ENCODE measurements at regions not wholly inside any gene's neighbourhood (a gene's known extent, or its start where the extent isn't known, plus 50 kb on each side); places are given as distances from the start of the nearest gene placed in this dataset.

DNA sequence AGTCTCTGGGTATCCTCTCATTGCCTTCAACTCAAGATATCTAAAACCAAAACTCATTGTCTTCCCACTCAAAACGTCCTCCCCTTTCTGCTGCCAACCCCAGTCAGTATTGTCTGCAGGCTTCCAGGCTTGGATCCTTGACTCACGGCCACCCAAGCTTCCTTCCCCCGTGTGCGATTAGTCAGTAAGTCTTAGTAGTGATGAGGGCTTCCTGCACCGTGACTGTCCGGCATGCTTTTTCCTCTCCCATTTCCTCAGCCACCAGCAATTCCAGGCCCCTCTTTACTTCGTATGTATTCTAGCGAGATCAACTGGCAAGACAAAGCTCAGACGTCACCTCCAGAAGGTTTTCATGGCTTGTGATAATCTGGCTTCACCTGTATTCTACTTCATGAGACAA, 88.6 kb upstream of the DUSP22 start:
- Mint-ChIP-seq H3K4me3 (ENCODE audit: low read depth) (no peak overlapping the region), H3K4me1 (ENCODE audit: low read depth) (peaks cover 9% of the 10 kb centered on the region), H3K27me3 (ENCODE audit: low read depth) (peaks cover 8% of the 10 kb centered on the region), H3K36me3 (ENCODE audit: low read depth) (no peaks in the 10 kb centered on the region), H3K9me3 (no peaks in the 10 kb centered on the region), H3K27ac (no peak overlapping the region)
- intact Hi-C loops (cut with micrococcal nuclease), result no loop called here
- no peak for DNase-seq (ENCODE audit: low spot score)

DNA sequence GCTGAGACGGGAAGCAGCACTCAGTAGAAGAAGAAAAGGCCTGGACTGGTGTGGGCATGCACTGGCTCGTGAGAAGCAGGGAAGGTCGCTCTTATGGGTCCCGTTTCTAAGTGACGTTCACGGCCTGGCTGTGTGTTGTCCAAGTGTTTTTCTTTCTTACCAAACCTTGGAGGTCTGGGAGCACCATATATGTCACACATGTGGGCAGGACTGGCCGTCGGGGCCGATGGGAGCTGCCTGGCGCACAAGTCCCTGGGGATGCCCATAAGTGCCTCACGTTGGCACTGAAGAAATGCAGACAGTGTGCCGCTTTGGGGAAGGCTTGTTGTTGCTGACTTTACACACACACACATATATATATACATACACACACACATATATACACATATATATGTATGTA, 86.0 kb upstream of the DUSP22 start:
- Mint-ChIP-seq H3K9me3 (no peaks in the 10 kb centered on the region), H3K36me3 (ENCODE audit: low read depth) (no peaks in the 10 kb centered on the region), H3K4me1 (ENCODE audit: low read depth) (peaks cover 31% of the 10 kb centered on the region), H3K4me3 (ENCODE audit: low read depth) (no peak overlapping the region), H3K27me3 (ENCODE audit: low read depth) (peaks cover 8% of the 10 kb centered on the region), H3K27ac (no peak overlapping the region)
- DNase-seq (ENCODE audit: low spot score), result no peak
- intact Hi-C loops (cut with micrococcal nuclease), result no loop called here

DNA sequence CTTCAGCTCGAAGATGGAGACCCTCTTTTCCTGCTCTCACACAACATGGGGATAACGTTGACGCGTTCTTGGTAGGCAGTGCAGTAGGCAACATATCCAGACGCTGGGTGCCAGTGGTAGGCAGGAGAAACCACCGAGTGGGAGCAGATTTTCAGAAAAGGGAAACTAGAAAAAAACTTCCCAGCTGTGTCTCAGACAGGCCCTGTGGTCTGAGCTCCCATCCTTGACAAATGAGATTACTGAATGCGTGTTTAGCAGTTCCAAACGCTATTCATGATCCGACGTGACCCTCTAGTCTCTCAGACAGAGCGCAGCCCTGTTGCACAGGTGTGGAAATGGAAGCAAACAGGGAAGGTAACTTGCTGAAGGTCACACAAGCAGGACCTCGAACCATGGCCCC, 83.9 kb upstream of the DUSP22 start:
- Mint-ChIP-seq H3K9me3 (peaks cover 8% of the 10 kb centered on the region), H3K4me1 (ENCODE audit: low read depth) (peaks cover 31% of the 10 kb centered on the region), H3K27me3 (ENCODE audit: low read depth) (peaks cover 6% of the 10 kb centered on the region), H3K36me3 (ENCODE audit: low read depth) (peaks cover 3% of the 10 kb centered on the region), H3K27ac (no peak overlapping the region), H3K4me3 (ENCODE audit: low read depth) (no peak overlapping the region)
- intact Hi-C loops (cut with micrococcal nuclease), result no loop called here
- no peak for DNase-seq (ENCODE audit: low spot score)

DNA sequence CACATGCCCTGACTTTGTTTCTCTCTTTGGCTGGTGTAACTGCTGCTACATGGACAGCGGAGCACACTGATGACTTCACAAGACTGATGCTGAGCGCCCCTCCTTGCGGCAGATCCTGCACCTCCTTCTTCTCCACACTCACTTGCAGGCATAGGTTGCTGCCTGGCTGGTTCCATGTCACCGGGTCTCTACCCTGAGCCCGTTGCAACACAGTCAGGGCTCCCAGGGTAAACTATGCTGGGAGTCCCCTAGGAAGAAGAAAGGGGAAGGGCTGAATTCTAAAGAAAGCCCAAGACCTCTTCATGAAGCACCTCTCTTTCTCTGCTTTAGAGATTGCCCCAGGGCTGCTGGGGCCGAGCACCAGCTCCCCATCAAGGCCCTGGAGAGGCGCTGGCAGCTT, 83.3 kb upstream of the DUSP22 start:
- H3K27ac Mint-ChIP-seq, result no peak overlapping the region
- H3K4me1 Mint-ChIP-seq (ENCODE audit: low read depth), result peaks cover 31% of the 10 kb centered on the region
- no peak for DNase-seq (ENCODE audit: low spot score)
- intact Hi-C loops (cut with micrococcal nuclease), result loop anchor here (1.0 kb wide), 1 partner anchor 13 kb away; no protein-coding TSS in a partner anchor
- peaks cover 2% of the 10 kb centered on the region for H3K27me3 Mint-ChIP-seq (ENCODE audit: low read depth)
- peaks cover 6% of the 10 kb centered on the region for H3K36me3 Mint-ChIP-seq (ENCODE audit: low read depth)
- H3K9me3 Mint-ChIP-seq, result peaks cover 14% of the 10 kb centered on the region
- H3K4me3 Mint-ChIP-seq (ENCODE audit: low read depth), result no peak overlapping the region

DNA sequence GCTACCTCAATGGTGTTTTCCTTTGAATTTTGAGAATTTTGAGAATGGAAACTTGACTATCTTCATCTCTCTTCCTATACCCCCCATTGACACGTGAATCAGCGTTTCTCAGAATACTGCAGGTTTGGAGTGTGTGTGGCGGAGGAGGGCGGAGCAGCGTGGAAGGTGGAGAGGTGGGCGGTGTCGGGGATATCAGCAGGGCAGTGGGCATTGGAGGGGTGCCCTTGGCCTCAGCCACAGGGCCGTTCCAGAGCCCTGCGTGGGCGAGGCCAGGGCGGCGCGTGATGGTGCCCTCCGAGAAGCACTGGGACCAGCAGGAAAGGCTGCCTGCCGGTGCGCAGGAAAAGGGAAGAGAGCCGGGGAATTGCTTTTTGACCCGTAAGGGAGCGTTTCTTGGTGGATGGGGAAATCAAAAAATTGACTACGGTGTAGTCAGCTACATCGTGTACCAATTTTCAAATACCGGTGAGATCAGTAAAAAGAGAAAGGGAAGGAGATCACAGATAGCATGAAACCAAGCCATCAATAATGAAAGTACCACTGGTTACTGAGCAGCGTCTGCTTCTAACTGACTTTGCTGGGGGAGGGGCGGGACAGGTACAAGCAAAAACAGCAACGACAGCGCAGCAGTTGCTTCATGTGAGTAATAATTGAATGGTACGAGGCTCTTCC, 82.7 kb upstream of the DUSP22 start:
- peak overlapping the region; percentile 6 for H3K4me3 Mint-ChIP-seq (ENCODE audit: low read depth)
- H3K4me1 Mint-ChIP-seq (ENCODE audit: low read depth), result peaks cover 33% of the 10 kb centered on the region
- H3K36me3 Mint-ChIP-seq (ENCODE audit: low read depth), result peaks cover 6% of the 10 kb centered on the region
- peak; percentile 46 for DNase-seq (ENCODE audit: low spot score)
- intact Hi-C loops (cut with micrococcal nuclease), result loop anchor here (1.0 to 2.0 kb wide), 2 partner anchors 13 to 15 kb away; no protein-coding TSS in a partner anchor
- no peak overlapping the region for H3K27ac Mint-ChIP-seq
- H3K9me3 Mint-ChIP-seq, result peaks cover 19% of the 10 kb centered on the region
- H3K27me3 Mint-ChIP-seq (ENCODE audit: low read depth), result peaks cover 2% of the 10 kb centered on the region

DNA sequence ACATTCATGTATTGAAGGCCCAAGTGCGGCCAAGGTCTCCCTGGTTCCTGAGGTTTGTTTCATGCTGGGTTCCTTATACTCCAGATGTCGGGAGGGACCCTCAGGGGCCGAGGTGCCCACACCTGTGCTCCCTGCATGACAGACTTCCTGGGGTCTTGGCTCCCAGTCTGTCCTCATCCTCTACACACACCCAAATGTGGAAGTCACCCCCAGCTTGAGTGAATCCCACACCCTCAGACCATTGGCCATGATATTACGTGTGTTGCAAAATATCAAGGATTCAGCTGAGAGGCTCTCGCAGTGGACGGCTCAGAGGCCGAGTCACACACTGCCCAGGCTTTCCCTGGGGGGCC, 82.2 kb upstream of the DUSP22 start:
- Mint-ChIP-seq H3K9me3 (peaks cover 22% of the 10 kb centered on the region), H3K36me3 (ENCODE audit: low read depth) (peaks cover 6% of the 10 kb centered on the region), H3K27ac (no peak overlapping the region), H3K4me1 (ENCODE audit: low read depth) (peaks cover 38% of the 10 kb centered on the region), H3K4me3 (ENCODE audit: low read depth) (no peak overlapping the region), H3K27me3 (ENCODE audit: low read depth) (peaks cover 2% of the 10 kb centered on the region)
- DNase-seq (ENCODE audit: low spot score), result no peak
- intact Hi-C loops (cut with micrococcal nuclease), result loop anchor here (2.0 kb wide), 1 partner anchor 15 kb away; no protein-coding TSS in a partner anchor

DNA sequence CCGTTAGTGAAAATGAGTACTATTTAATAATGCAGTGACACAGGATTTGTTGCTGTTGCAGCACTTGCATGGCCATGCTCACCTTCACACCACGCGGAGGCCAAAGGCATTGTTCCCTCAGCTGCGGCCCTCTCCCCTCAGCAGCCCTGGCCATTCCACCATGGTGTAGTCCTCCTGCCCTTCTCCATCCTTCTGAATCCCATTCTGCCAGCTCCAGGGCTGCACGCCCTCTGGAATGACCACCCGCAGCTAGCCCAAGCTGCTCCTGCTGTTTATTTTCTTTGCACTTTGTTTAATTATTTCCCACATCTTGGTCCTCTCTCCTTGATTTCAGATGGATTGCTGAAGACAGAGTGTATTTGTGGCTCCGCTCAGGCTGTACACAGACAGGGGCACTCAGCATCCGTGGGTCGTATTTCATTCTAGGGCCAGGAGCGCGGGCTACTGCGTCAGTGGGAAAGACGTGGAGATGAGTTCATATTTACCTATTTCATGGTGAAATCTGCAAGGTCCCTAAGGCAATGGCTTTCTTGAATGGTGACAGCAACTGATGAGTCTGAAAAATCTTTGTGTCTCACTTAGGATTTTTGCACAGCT, 81.4 kb upstream of the DUSP22 start:
- H3K4me3 Mint-ChIP-seq (ENCODE audit: low read depth), result no peak overlapping the region
- H3K27ac Mint-ChIP-seq, result no peak overlapping the region
- H3K27me3 Mint-ChIP-seq (ENCODE audit: low read depth), result peaks cover 2% of the 10 kb centered on the region
- H3K4me1 Mint-ChIP-seq (ENCODE audit: low read depth), result peaks cover 46% of the 10 kb centered on the region
- no peak for DNase-seq (ENCODE audit: low spot score)
- H3K36me3 Mint-ChIP-seq (ENCODE audit: low read depth), result peaks cover 6% of the 10 kb centered on the region
- H3K9me3 Mint-ChIP-seq, result peaks cover 22% of the 10 kb centered on the region
- intact Hi-C loops (cut with micrococcal nuclease), result loop anchor here (2.0 kb wide), 1 partner anchor 14 kb away; no protein-coding TSS in a partner anchor

DNA sequence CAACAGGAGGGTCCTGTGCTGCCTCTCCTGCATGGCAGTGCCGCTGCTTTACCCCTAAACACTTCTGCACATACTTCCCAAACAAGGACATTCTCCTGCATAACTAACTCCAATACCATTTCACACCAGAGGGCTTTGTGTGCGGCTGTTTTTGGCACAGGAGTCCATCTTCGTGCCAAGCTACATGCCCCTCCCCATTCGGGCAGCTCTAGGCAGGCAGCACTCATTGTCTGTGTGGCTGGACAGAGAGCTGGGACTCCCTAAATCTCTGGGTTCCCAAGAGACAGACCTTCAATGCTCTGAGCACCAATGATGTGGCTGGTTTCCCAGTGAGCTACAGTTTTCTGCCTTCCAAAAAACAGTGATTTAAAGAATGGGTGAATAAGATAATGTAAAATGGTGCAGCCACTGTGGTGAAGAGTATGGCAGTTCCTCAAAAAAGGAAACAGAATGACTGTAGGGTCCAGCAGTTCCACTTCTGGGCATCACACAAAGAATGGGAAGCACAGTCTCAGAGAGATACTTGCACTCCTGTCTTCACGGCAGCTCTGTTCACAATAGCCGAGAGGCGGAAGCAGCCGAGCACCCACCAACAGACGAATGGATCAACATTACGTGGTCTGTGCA, 80.3 kb upstream of the DUSP22 start:
- H3K27me3 Mint-ChIP-seq (ENCODE audit: low read depth), result peaks cover 2% of the 10 kb centered on the region
- DNase-seq (ENCODE audit: low spot score), result no peak
- H3K9me3 Mint-ChIP-seq, result peaks cover 22% of the 10 kb centered on the region
- no peak overlapping the region for H3K4me3 Mint-ChIP-seq (ENCODE audit: low read depth)
- no peak overlapping the region for H3K27ac Mint-ChIP-seq
- intact Hi-C loops (cut with micrococcal nuclease), result loop anchor here (2.0 kb wide), 1 partner anchor 13 kb away; no protein-coding TSS in a partner anchor
- peaks cover 53% of the 10 kb centered on the region for H3K4me1 Mint-ChIP-seq (ENCODE audit: low read depth)
- H3K36me3 Mint-ChIP-seq (ENCODE audit: low read depth), result peaks cover 6% of the 10 kb centered on the region

DNA sequence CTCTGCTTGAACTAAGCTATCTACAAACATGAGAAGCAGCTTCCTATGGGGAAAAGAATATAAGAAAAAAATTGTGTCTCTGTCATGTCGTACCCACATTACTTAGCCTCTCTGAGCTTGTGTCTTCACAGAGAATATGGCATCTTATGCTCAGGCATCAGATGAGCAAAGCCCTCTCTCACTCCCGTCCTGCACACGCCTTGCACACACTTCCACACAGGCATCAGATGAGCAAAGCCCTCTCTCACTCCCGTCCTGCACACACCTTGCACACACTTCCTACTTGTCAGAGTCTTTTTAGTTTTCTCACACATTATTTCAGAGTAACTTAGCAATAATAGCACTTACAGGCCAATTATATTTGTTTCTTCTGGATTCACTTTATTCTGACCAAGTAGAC, 79.0 kb upstream of the DUSP22 start:
- no peak for DNase-seq (ENCODE audit: low spot score)
- Mint-ChIP-seq H3K27me3 (ENCODE audit: low read depth) (peaks cover 2% of the 10 kb centered on the region), H3K27ac (no peak overlapping the region), H3K9me3 (peaks cover 22% of the 10 kb centered on the region), H3K4me1 (ENCODE audit: low read depth) (peaks cover 58% of the 10 kb centered on the region), H3K36me3 (ENCODE audit: low read depth) (peaks cover 6% of the 10 kb centered on the region), H3K4me3 (ENCODE audit: low read depth) (no peak overlapping the region)
- intact Hi-C loops (cut with micrococcal nuclease), result no loop called here

DNA sequence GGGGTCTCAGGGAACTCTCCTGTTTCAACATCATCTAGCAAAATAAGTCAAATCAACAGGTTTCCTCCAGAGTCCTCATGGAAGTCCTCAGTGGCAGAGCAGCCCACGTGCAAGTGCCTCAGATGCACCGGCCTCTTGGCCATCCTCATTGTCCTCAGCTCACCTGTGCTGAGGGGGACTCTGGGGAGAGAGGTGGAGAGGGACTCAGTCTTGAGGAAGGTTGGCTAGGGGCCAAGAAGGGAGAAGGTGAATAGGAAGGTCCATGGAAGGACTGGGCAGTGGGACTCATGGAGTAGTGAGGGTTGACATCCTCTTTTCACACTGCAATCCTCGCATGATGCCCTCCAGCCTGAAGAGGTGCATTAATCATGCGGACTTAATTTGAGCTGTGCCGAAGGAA, 77.9 kb upstream of the DUSP22 start:
- intact Hi-C loops (cut with micrococcal nuclease), result no loop called here
- peak overlapping the region; percentile 9 for H3K27ac Mint-ChIP-seq
- peaks cover 2% of the 10 kb centered on the region for H3K27me3 Mint-ChIP-seq (ENCODE audit: low read depth)
- DNase-seq (ENCODE audit: low spot score), result no peak
- peaks cover 48% of the 10 kb centered on the region for H3K4me1 Mint-ChIP-seq (ENCODE audit: low read depth)
- no peak overlapping the region for H3K4me3 Mint-ChIP-seq (ENCODE audit: low read depth)
- peaks cover 22% of the 10 kb centered on the region for H3K9me3 Mint-ChIP-seq
- peaks cover 6% of the 10 kb centered on the region for H3K36me3 Mint-ChIP-seq (ENCODE audit: low read depth)

DNA sequence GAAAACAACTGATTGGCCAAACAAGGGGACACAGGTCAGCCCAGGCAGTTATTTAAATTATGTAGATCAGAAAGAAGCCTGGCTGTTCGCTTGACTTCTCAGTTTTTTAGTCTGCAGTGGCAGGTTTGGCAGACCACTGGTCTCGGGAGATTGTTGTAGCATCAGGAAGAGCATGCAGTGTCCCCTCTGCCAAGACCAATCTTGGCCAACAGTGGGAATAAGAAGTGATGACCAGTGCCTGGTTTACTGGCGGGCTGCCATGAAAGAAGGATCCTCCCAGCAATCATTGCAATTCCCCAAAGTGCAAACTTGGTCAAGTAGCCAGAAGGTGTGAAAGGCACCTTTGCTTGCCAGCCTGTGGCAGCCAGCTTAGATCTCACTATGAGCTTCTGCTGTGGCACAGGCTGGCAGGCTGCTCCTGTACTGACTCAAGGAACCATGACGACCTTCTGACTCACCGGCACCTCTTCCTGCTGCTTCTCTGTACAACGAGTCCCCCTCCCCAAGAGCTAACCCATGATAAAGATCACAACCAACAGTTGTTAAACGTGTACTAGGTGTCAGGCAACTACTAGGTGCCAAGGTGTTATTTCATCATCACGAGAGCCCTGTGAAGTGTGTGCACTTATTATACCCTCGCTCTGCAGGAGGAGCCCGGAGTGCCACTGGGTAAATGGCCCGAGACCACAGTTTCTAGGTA, 76.8 kb upstream of the DUSP22 start:
- peaks cover 6% of the 10 kb centered on the region for H3K36me3 Mint-ChIP-seq (ENCODE audit: low read depth)
- peaks cover 40% of the 10 kb centered on the region for H3K4me1 Mint-ChIP-seq (ENCODE audit: low read depth)
- peaks cover 22% of the 10 kb centered on the region for H3K9me3 Mint-ChIP-seq
- intact Hi-C loops (cut with micrococcal nuclease), result loop anchor here (1.0 kb wide), 1 partner anchor 10 kb away; no protein-coding TSS in a partner anchor
- peaks cover 2% of the 10 kb centered on the region for H3K27me3 Mint-ChIP-seq (ENCODE audit: low read depth)
- H3K27ac Mint-ChIP-seq, result peak overlapping the region; percentile 8
- no peak overlapping the region for H3K4me3 Mint-ChIP-seq (ENCODE audit: low read depth)
- DNase-seq (ENCODE audit: low spot score), result peak; percentile 32

DNA sequence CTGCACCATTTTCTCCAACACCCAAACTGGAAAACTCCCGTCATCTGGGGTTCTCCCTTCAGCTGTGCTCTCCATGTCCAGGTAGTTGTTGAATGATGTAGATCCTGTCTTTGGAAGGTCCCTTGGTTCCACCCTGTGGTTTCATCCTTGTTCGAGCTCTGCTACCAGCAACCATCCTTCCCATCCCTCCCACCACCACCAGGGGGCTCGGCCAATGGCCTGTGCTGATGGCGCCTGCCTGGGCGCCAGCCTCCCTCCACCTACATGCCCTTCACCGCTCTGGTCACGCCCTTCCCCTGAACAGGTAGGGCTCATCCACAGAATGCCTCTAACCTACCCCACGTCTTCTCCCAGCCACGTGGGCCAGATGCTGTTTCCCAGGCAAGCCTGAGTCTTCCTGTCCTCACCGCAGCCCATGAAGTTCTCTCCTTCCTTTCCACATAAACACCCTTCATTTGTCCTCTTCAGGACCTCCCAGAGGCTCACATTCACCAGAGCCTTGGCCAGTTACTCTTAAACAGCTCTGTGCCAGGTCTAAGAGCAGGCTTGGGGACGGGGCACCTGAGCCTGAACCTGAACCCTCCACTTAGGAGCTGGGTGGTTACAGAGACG, 75.1 kb upstream of the DUSP22 start:
- no peak for DNase-seq (ENCODE audit: low spot score)
- intact Hi-C loops (cut with micrococcal nuclease), result no loop called here
- peaks cover 22% of the 10 kb centered on the region for H3K9me3 Mint-ChIP-seq
- H3K4me1 Mint-ChIP-seq (ENCODE audit: low read depth), result peaks cover 49% of the 10 kb centered on the region
- H3K4me3 Mint-ChIP-seq (ENCODE audit: low read depth), result no peak overlapping the region
- no peak overlapping the region for H3K27ac Mint-ChIP-seq
- peaks cover 6% of the 10 kb centered on the region for H3K36me3 Mint-ChIP-seq (ENCODE audit: low read depth)
- no peaks in the 10 kb centered on the region for H3K27me3 Mint-ChIP-seq (ENCODE audit: low read depth)
